Glutamatergic neuron (in vitro differentiated cells): ENCODE measurements at regions not wholly inside any gene's neighbourhood (a gene's known extent, or its start where the extent isn't known, plus 50 kb on each side); places are given as distances from the start of the nearest gene placed in this dataset.

Experiments
- DNase-seq: peaks from one replicate; pipeline ENCODE4 v3.0.0; 2022
- H3K27ac Mint-ChIP-seq: one replicate; pipeline ENCODE4 v1.8.0; 2020; ENCODE audit warnings: mild to moderate bottlenecking, mixed read lengths, inconsistent platforms; ENCODE audit not compliant: unreplicated experiment
- H3K27me3 Mint-ChIP-seq: one replicate; pipeline ENCODE4 v1.8.0; 2020; ENCODE audit warnings: mild to moderate bottlenecking, moderate library complexity, mixed read lengths, inconsistent platforms; ENCODE audit not compliant: unreplicated experiment
- H3K36me3 Mint-ChIP-seq: one replicate; pipeline ENCODE4 v1.8.0; 2020; ENCODE audit warnings: mild to moderate bottlenecking, mixed read lengths, inconsistent platforms; ENCODE audit not compliant: unreplicated experiment
- H3K4me1 Mint-ChIP-seq: one replicate; pipeline ENCODE4 v1.8.0; 2020; ENCODE audit warnings: mild to moderate bottlenecking, low read depth, mixed read lengths, inconsistent platforms; ENCODE audit not compliant: unreplicated experiment
- H3K4me3 Mint-ChIP-seq: one replicate; pipeline ENCODE4 v1.8.0; 2020; ENCODE audit warnings: mild to moderate bottlenecking, mixed read lengths, inconsistent platforms; ENCODE audit not compliant: unreplicated experiment
- H3K9me3 Mint-ChIP-seq: one replicate; pipeline ENCODE4 v1.8.0; 2020; ENCODE audit warnings: mild to moderate bottlenecking, moderate library complexity, mixed read lengths, inconsistent platforms; ENCODE audit not compliant: unreplicated experiment
- TF ChIP-seq, protein P1 (sequence below): fragments of 200-600 bp; sonication (generic); IDR thresholded peaks from one replicate; pipeline ENCODE4 v1.5.0; 2021; ENCODE audit not compliant: partially characterized antibody, unreplicated experiment

DNA sequence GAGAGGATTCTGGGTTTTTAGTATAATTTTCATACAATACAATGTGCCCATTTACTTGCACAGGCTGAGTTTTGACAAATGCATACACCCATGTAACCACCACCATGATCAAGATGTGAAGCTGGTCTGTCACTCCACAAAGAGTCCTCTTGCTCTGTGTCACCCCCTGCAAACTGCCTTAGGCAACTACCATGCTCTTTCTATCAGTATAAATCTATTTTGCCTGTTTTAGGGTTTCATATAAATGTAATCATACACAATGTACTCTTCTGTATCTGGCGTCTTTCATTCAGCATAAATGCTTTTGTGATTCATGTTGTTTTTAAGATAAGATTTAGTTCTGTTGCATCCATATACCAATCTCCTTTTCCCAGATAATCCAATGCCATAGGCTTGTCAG lies 181.9 kb upstream of the KCNG1 start:
- no peaks in the 10 kb centered on the region for H3K36me3 Mint-ChIP-seq
- TF ChIP-seq, protein P1, sequence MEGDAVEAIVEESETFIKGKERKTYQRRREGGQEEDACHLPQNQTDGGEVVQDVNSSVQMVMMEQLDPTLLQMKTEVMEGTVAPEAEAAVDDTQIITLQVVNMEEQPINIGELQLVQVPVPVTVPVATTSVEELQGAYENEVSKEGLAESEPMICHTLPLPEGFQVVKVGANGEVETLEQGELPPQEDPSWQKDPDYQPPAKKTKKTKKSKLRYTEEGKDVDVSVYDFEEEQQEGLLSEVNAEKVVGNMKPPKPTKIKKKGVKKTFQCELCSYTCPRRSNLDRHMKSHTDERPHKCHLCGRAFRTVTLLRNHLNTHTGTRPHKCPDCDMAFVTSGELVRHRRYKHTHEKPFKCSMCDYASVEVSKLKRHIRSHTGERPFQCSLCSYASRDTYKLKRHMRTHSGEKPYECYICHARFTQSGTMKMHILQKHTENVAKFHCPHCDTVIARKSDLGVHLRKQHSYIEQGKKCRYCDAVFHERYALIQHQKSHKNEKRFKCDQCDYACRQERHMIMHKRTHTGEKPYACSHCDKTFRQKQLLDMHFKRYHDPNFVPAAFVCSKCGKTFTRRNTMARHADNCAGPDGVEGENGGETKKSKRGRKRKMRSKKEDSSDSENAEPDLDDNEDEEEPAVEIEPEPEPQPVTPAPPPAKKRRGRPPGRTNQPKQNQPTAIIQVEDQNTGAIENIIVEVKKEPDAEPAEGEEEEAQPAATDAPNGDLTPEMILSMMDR = no peak

DNA sequence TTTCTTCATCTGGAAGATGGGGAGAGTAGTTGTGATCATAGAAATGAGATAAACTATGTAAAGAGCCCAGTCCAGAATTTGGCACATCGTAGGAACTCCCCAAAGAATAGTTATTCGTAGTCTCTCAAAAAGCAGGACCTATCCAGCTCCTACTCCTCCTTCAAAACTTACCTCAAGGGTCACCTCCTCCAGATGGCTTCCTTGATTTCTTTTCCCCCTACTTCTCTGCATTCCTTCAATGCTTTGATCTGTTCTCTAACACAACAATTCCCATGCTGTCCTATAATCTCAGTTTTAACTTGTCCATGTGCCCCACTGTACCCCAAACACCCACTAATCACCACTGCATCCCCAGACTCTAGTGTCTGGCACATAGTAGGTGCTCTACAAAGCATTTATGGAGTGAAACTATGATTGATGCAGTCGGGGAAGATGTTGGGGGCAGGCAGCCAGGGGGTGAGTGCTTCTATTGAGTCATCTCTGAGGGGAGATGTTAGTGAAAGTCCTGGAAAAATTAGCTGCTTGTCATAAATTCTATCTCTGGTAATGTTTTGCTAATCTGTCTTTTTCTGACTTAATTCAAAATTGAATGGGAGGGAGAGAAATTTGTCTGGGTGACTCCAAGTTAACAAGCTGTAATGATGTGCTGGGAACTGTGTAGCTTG lies 181.3 kb upstream of the KCNG1 start:
- DNase-seq = no peak
- H3K4me1 Mint-ChIP-seq = no peaks in the 10 kb centered on the region
- no peak overlapping the region for H3K4me3 Mint-ChIP-seq
- H3K36me3 Mint-ChIP-seq = no peaks in the 10 kb centered on the region
- H3K27ac Mint-ChIP-seq = no peak overlapping the region
- TF ChIP-seq, protein P1 = no peak
- no peaks in the 10 kb centered on the region for H3K9me3 Mint-ChIP-seq
- H3K27me3 Mint-ChIP-seq = peaks cover 4% of the 10 kb centered on the region

More for the DNA sequence above, 181.9 kb upstream of the KCNG1 start:
- Mint-ChIP-seq H3K27ac (no peak overlapping the region), H3K27me3 (peaks cover 4% of the 10 kb centered on the region), H3K9me3 (no peaks in the 10 kb centered on the region), H3K4me1 (no peaks in the 10 kb centered on the region), H3K4me3 (no peak overlapping the region)
- no peak for DNase-seq

DNA sequence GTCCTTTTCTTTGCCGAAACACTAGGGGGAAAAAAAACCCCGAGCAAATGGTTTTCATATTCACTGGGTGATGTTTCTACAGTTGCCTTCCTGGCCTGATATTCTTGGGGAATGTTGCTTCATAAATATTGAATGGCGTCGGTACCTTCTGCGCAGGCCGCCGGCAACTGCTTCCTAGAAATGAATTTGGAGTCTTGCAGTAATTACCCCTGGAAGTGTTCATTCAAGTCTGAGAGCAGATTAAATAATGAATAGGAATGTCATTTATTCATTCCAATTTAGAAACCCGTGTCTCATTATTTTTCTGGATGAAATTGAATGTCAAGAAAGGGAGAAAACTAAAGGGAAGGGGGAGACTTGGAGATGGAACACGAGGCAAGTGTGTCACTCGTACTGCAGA lies 179.4 kb upstream of the KCNG1 start:
- TF ChIP-seq, protein P1 = no peak
- no peak overlapping the region for H3K4me3 Mint-ChIP-seq
- no peaks in the 10 kb centered on the region for H3K36me3 Mint-ChIP-seq
- H3K4me1 Mint-ChIP-seq = no peaks in the 10 kb centered on the region
- peaks cover 1% of the 10 kb centered on the region for H3K9me3 Mint-ChIP-seq
- DNase-seq = no peak
- peaks cover 4% of the 10 kb centered on the region for H3K27me3 Mint-ChIP-seq
- H3K27ac Mint-ChIP-seq = no peak overlapping the region

DNA sequence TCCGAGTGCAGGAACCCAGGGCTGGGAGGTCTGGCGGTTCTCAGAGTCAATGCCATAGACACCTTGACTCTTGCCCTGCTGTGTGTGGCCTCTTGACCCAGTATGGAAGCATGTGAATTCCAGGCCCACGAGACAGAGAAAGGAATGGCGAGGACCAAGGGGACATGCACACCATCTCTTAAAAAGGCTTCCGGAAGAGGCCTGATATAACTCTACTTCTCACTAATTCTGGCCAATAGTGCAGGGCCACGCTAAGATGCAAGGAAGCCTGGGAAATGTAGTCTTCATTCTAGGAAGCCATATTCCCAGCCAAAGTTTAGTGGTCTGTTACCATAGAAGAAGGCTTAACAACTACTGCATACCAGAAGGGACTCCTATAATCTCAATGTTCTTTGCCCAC lies 177.0 kb upstream of the KCNG1 start:
- Mint-ChIP-seq H3K4me3 (no peak overlapping the region), H3K27me3 (peaks cover 6% of the 10 kb centered on the region), H3K9me3 (peaks cover 1% of the 10 kb centered on the region), H3K36me3 (peaks cover 7% of the 10 kb centered on the region), H3K4me1 (no peaks in the 10 kb centered on the region), H3K27ac (no peak overlapping the region)
- TF ChIP-seq, protein P1 = no peak
- DNase-seq = no peak

DNA sequence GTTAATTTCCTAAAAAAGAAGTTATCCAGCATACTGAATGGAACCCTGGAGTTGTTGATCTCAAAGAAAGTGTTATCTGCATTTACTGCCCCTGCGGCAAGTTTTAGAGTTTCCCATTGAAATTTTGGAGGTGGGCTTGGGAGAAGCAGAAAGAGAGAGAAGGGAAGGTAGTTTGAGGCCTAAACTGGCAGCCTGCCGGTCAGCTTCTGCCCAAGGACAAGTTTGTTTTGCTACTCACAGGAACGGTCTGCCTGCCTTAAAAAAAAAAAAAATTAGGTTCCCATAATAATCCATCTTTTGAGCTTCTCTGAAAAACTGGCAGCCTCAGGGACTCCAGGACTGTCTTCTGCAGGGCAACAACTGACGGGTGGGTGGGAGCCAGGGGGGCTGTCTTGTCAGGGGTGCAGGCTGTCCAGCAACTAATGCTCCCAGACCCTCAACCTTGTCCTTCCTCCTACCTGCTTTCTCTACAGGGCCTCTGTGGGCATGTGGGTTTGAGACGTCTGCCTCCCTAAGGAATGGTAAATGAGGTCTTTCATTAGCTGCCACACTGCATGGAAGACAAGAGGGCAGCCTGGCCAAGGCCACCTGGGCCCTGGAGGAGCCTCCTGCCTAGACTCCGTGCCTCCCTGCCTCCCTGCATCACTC lies 176.1 kb upstream of the KCNG1 start:
- TF ChIP-seq, protein P1 = no peak
- no peaks in the 10 kb centered on the region for H3K4me1 Mint-ChIP-seq
- peaks cover 3% of the 10 kb centered on the region for H3K27me3 Mint-ChIP-seq
- H3K9me3 Mint-ChIP-seq = peaks cover 1% of the 10 kb centered on the region
- peaks cover 7% of the 10 kb centered on the region for H3K36me3 Mint-ChIP-seq
- no peak overlapping the region for H3K27ac Mint-ChIP-seq
- no peak for DNase-seq
- H3K4me3 Mint-ChIP-seq = no peak overlapping the region
